H9 (cell line): ENCODE measurements at regions not wholly inside any gene's neighbourhood (a gene's known extent, or its start where the extent isn't known, plus 50 kb on each side); places are given as distances from the start of the nearest gene placed in this dataset.

Experiments
- DNase-seq: peaks from one replicate; pipeline ENCODE4 v3.0.0-alpha.2; 2017
- H2AFZ ChIP-seq: one replicate; pipeline ENCODE4 v1.6.1; 2013; ENCODE audit warnings: mild to moderate bottlenecking, low read length, control low read depth, moderate library complexity
- H2AK5ac ChIP-seq: 2 replicates; pipeline ENCODE4 v1.6.1; 2013; ENCODE audit warnings: low read length, control low read depth, mixed read lengths; ENCODE audit not compliant: insufficient read length
- H2BK120ac ChIP-seq: one replicate; pipeline ENCODE4 v1.6.1; 2013; ENCODE audit warnings: low read depth, mild to moderate bottlenecking, low read length, control low read depth, inconsistent platforms; ENCODE audit not compliant: poor library complexity, severe bottlenecking
- H2BK12ac ChIP-seq: 2 replicates; pipeline ENCODE4 v1.6.1; 2013; ENCODE audit warnings: low read length, control low read depth, mixed read lengths, low read depth; ENCODE audit not compliant: insufficient read length
- H2BK15ac ChIP-seq: 2 replicates; pipeline ENCODE4 v1.6.1; 2013; ENCODE audit warnings: low read depth, low read length, control low read depth
- H2BK20ac ChIP-seq: one replicate; pipeline ENCODE4 v1.6.1; 2013; ENCODE audit warnings: low read depth, mild to moderate bottlenecking, low read length, control low read depth, inconsistent platforms; ENCODE audit not compliant: poor library complexity, severe bottlenecking
- H2BK5ac ChIP-seq: 2 replicates; pipeline ENCODE4 v1.6.1; 2013; ENCODE audit warnings: low read length, control low read depth, mixed read lengths; ENCODE audit not compliant: insufficient read length
- H3K14ac ChIP-seq: 2 replicates; pipeline ENCODE4 v1.6.1; 2013; ENCODE audit warnings: low read length, control low read depth; ENCODE audit not compliant: insufficient read depth
- H3K18ac ChIP-seq: 2 replicates; pipeline ENCODE4 v1.6.1; 2013; ENCODE audit warnings: low read depth, mild to moderate bottlenecking, mixed read lengths, low read length, control low read depth; ENCODE audit not compliant: insufficient read length
- H3K23ac ChIP-seq: 2 replicates; pipeline ENCODE4 v1.6.1; 2013; ENCODE audit warnings: low read length, control low read depth, mixed read lengths, low read depth; ENCODE audit not compliant: insufficient read length
- H3K23me2 ChIP-seq: 2 replicates; pipeline ENCODE4 v1.6.1; 2013; ENCODE audit warnings: low read depth, mild to moderate bottlenecking, mixed read lengths, low read length, control low read depth; ENCODE audit not compliant: insufficient read length, poor library complexity, severe bottlenecking
- H3K27ac ChIP-seq: 2 replicates; pipeline ENCODE4 v1.5.1; 2013; ENCODE audit warnings: low read length, control low read depth, mixed read lengths, low read depth; ENCODE audit not compliant: insufficient read length
- H3K27me3 ChIP-seq: 2 replicates; pipeline ENCODE4 v1.6.1; 2013; ENCODE audit warnings: low read length, control low read depth, inconsistent platforms; ENCODE audit not compliant: insufficient read depth
- H3K4ac ChIP-seq: 2 replicates; pipeline ENCODE4 v1.6.1; 2013; ENCODE audit warnings: low read depth, mild to moderate bottlenecking, control low read depth, inconsistent platforms, low read length, moderate library complexity
- H3K4me1 ChIP-seq: 2 replicates; pipeline ENCODE4 v1.6.1; 2013; ENCODE audit warnings: low read length, control low read depth, inconsistent platforms; ENCODE audit not compliant: insufficient read depth
- H3K4me2 ChIP-seq: 2 replicates; pipeline ENCODE4 v1.6.1; 2013; ENCODE audit warnings: low read length, control low read depth, mixed read lengths; ENCODE audit not compliant: insufficient read length, insufficient read depth
- H3K56ac ChIP-seq: 2 replicates; pipeline ENCODE4 v1.6.1; 2013; ENCODE audit warnings: low read depth, mild to moderate bottlenecking, mixed read lengths, low read length, control low read depth; ENCODE audit not compliant: insufficient read length
- H3K79me1 ChIP-seq: 2 replicates; pipeline ENCODE4 v1.6.1; 2013; ENCODE audit warnings: low read depth, mild to moderate bottlenecking, moderate library complexity, low read length, control low read depth, inconsistent platforms; ENCODE audit not compliant: insufficient read depth, poor library complexity, severe bottlenecking
- H3K79me2 ChIP-seq: 2 replicates; pipeline ENCODE4 v1.6.1; 2013; ENCODE audit warnings: low read length, control low read depth, inconsistent platforms; ENCODE audit not compliant: insufficient read depth
- H3K9ac ChIP-seq: 2 replicates; pipeline ENCODE4 v1.6.1; 2013; ENCODE audit warnings: low read length, control low read depth, mixed read lengths; ENCODE audit not compliant: insufficient read length; ENCODE audit errors: extremely low read depth
- H3K9me3 ChIP-seq: one replicate; pipeline ENCODE4 v1.6.1; 2013; ENCODE audit warnings: low read depth, low read length, inconsistent platforms; ENCODE audit not compliant: control insufficient read depth
- H3T11ph ChIP-seq: one replicate; pipeline ENCODE4 v1.6.1; 2013; ENCODE audit warnings: mild to moderate bottlenecking, low read length, control low read depth, inconsistent platforms
- H4K20me1 ChIP-seq: one replicate; pipeline ENCODE4 v1.6.1; 2013; ENCODE audit not compliant: control insufficient read depth, insufficient read length, insufficient read depth
- H4K5ac ChIP-seq: 2 replicates; pipeline ENCODE4 v1.6.1; 2013; ENCODE audit warnings: low read depth, mild to moderate bottlenecking, mixed read lengths, low read length, control low read depth; ENCODE audit not compliant: insufficient read length
- H4K8ac ChIP-seq: replicated peaks from 2 replicates; pipeline ENCODE4 v1.6.1; 2013; ENCODE audit warnings: low read length, control low read depth, mixed read lengths, low read depth; ENCODE audit not compliant: insufficient read length
- H4K91ac ChIP-seq: 2 replicates; pipeline ENCODE4 v1.6.1; 2013; ENCODE audit warnings: low read depth, mild to moderate bottlenecking, moderate library complexity, mixed read lengths, low read length, control low read depth; ENCODE audit not compliant: insufficient read length
- H3K27ac Mint-ChIP-seq, 3 experiments: 2 replicates in 2 of 3; 3 replicates in 1 of 3; pipeline ENCODE4 v1.8.0; 2020 to 2021; ENCODE audit warnings: mixed read lengths in 3 of 3, mild to moderate bottlenecking in 1 of 3, moderate library complexity in 1 of 3
- H3K27me3 Mint-ChIP-seq: 2 replicates; pipeline ENCODE4 v1.8.0; 2021; ENCODE audit warnings: low read depth, mild to moderate bottlenecking, moderate library complexity, mixed read lengths
- H3K36me3 Mint-ChIP-seq, 3 experiments: 2 replicates in 2 of 3; 3 replicates in 1 of 3; pipeline ENCODE4 v1.8.0; 2020 to 2021; ENCODE audit warnings: low read depth in 3 of 3, mixed read lengths in 3 of 3; ENCODE audit not compliant: insufficient read depth in 1 of 3
- H3K4me1 Mint-ChIP-seq, 2 experiments: 2 replicates each; pipeline ENCODE4 v1.8.0; 2020; ENCODE audit warnings: mixed read lengths in 2 of 2
- H3K4me3 Mint-ChIP-seq, 2 experiments: 2 replicates in 1 of 2; 3 replicates in 1 of 2; pipeline ENCODE4 v1.8.0; 2020 to 2021; ENCODE audit warnings: mild to moderate bottlenecking in 2 of 2, mixed read lengths in 2 of 2, moderate library complexity in 1 of 2
- H3K9me3 Mint-ChIP-seq, 2 experiments: 2 replicates in 1 of 2; 3 replicates in 1 of 2; pipeline ENCODE4 v1.8.0; 2020; ENCODE audit warnings: mild to moderate bottlenecking in 2 of 2, mixed read lengths in 2 of 2, moderate library complexity in 1 of 2
- CTCF ChIP-seq: fragments of 200-600 bp; sonication (generic); conservative IDR thresholded peaks from 3 replicates; pipeline ENCODE4 v1.8.0; 2021; ENCODE audit warnings: antibody characterized with exemption, mild to moderate bottlenecking
- WGBS: extraction: QIAGEN DNeasy Blood & Tissue Kit; methylation state at CpG from one replicate; pipeline ENCODE4 v1.1.7; 2013; ENCODE audit warnings: missing lambda C conversion rate, low lambda C conversion rate, mixed read lengths; ENCODE audit not compliant: insufficient read length; ENCODE audit errors: extremely low coverage; 5-methylcytosine and 5-hydroxymethylcytosine counted together

GRCh38 chrX:25181775-25182174 is 166.0 kb upstream of the ARX start:
- H3K4me3 Mint-ChIP-seq: no peak overlapping the region

More at GRCh38 chrX:25181775-25182174, 166.0 kb upstream of the ARX start:
- no peak overlapping the region for H4K5ac ChIP-seq
- H3K4ac ChIP-seq: no peak overlapping the region
- no peaks in the 10 kb centered on the region for H3K79me1 ChIP-seq
- H3K79me2 ChIP-seq: no peaks in the 10 kb centered on the region
- no peak overlapping the region for H2AFZ ChIP-seq
- H3K9me3 Mint-ChIP-seq: no peaks in the 10 kb centered on the region
- no peaks in the 10 kb centered on the region for H3K23me2 ChIP-seq
- no peak overlapping the region for H3K56ac ChIP-seq
- no peak overlapping the region for H2BK120ac ChIP-seq
- no peak overlapping the region for H3K14ac ChIP-seq
- no peaks in the 10 kb centered on the region for H3K9me3 ChIP-seq
- no peak overlapping the region for H2BK5ac ChIP-seq
- DNase-seq: no peak
- no peak overlapping the region for H4K8ac ChIP-seq
- H2BK20ac ChIP-seq: no peak overlapping the region
- no peaks in the 10 kb centered on the region for H3K27me3 ChIP-seq
- H3K23ac ChIP-seq: no peak overlapping the region
- H3K27ac Mint-ChIP-seq: no peak overlapping the region
- H3K4me1 ChIP-seq: peaks cover 9% of the 10 kb centered on the region; the same call in 1 of the 2 replicates
- no peak overlapping the region for H3K9ac ChIP-seq
- H3K18ac ChIP-seq: no peak overlapping the region
- H3K36me3 Mint-ChIP-seq: no peaks in the 10 kb centered on the region
- H2BK12ac ChIP-seq: no peak overlapping the region
- H4K20me1 ChIP-seq: no peaks in the 10 kb centered on the region
- no peak overlapping the region for H3K4me2 ChIP-seq
- no peak overlapping the region for H4K91ac ChIP-seq
- no CpG with 5 or more reads among the region's 4 CpGs for WGBS
- no peak for TF ChIP-seq CTCF
- no peak overlapping the region for H2BK15ac ChIP-seq
- H2AK5ac ChIP-seq: no peak overlapping the region
- H3K4me1 Mint-ChIP-seq: peaks cover 35 to 36% of the 10 kb centered on the region in 2 experiments
- no peak overlapping the region for H3K27ac ChIP-seq
- H3T11ph ChIP-seq: no peak overlapping the region
- no peaks in the 10 kb centered on the region for H3K27me3 Mint-ChIP-seq
